GM12878 (cell line): ENCODE measurements at regions not wholly inside any gene's neighbourhood (a gene's known extent, or its start where the extent isn't known, plus 50 kb on each side); places are given as distances from the start of the nearest gene placed in this dataset.

Experiments
- ATAC-seq: fragments of 200-7000 bp; cut with Tn5 transposase; 3 replicates; pipeline ENCODE4 v1.9.1; 2020; ENCODE audit warnings: mild to moderate bottlenecking, moderate library complexity
- BruUV-seq: library from RNA; stranded (reverse); fragments of 400-500 nt; replicated peaks from 2 replicates; lab custom pipeline; 2021; lab: Mats Ljungman, UMichigan
- CTCF ChIA-PET: fragments of 300-600 bp; sonication (Branson Sonifier 250); formaldehyde crosslinking; extraction: SDS; loops from one replicate; lab custom pipeline; 2021; ENCODE audit warnings: inconsistent platforms; lab: Yijun Ruan, JAX
- POLR2A ChIA-PET: fragments of 350-600 bp; formaldehyde crosslinking; extraction: SDS; loops from one replicate; lab custom pipeline; 2021; ENCODE audit warnings: inconsistent platforms; lab: Charles Lee
- RAD21 ChIA-PET: fragments of 300-600 bp; sonication (Branson Sonifier 250); formaldehyde crosslinking; loops from one replicate; lab custom pipeline; 2023; ENCODE audit warnings: antibody characterized with exemption; ENCODE audit not compliant: unreplicated experiment; lab: Charles Lee
- SMC1A ChIA-PET: fragments of 300-600 bp; sonication (Branson Sonifier 250); formaldehyde crosslinking; loops from one replicate; lab custom pipeline; 2023; ENCODE audit not compliant: unreplicated experiment, uncharacterized antibody; lab: Charles Lee
- DNase-seq: peaks from one replicate; pipeline ENCODE4 v3.0.0-alpha.2; 2011; ENCODE audit warnings: low read depth, low spot score
- FAIRE-seq: peaks from 3 replicates; lab custom pipeline; 2011; peaks lifted over from hg19 to GRCh38; lab: Jason Lieb, UNC
- H2AFZ ChIP-seq: 2 replicates; pipeline ENCODE4 v1.6.0; 2011; ENCODE audit warnings: low read depth, low read length, control low read depth; ENCODE audit not compliant: control insufficient read depth
- H3K27ac ChIP-seq: 2 replicates; pipeline ENCODE4 v1.5.1; 2011; ENCODE audit warnings: control low read depth; ENCODE audit not compliant: control insufficient read depth, insufficient read depth
- H3K27me3 ChIP-seq, 2 experiments: replicated peaks in 1 of 2; 2 replicates each; pipeline versions ENCODE4 v1.6.0 to v1.6.1; 2011; ENCODE audit warnings: low read length in 1 of 2; ENCODE audit not compliant: control insufficient read depth in 2 of 2, insufficient read depth in 2 of 2
- H3K36me3 ChIP-seq, 2 experiments: 2 replicates each; pipeline ENCODE4 v1.5.1; 2011; ENCODE audit warnings: low read length in 1 of 2; ENCODE audit not compliant: control insufficient read depth in 2 of 2, insufficient read depth in 2 of 2
- H3K4me1 ChIP-seq: 2 replicates; pipeline ENCODE4 v1.6.1; 2011; ENCODE audit warnings: mild to moderate bottlenecking, low read length, moderate library complexity, mixed read lengths; ENCODE audit not compliant: control insufficient read depth, insufficient read depth
- H3K4me2 ChIP-seq: 2 replicates; pipeline ENCODE4 v1.6.0; 2011; ENCODE audit warnings: control low read depth; ENCODE audit not compliant: control insufficient read depth, insufficient read depth
- H3K4me3 ChIP-seq: fragments of 200-600 bp; sonication (generic); 2 replicates; pipeline ENCODE4 v1.5.1; 2016
- H3K79me2 ChIP-seq: 2 replicates; pipeline ENCODE4 v1.6.0; 2011; ENCODE audit warnings: low read length; ENCODE audit not compliant: control insufficient read depth, insufficient read depth
- H3K9ac ChIP-seq: 2 replicates; pipeline ENCODE4 v1.8.0; 2011; ENCODE audit warnings: low read length, control low read depth, mixed read lengths; ENCODE audit not compliant: control insufficient read depth, insufficient read depth
- H3K9me3 ChIP-seq: replicated peaks from 3 replicates; pipeline ENCODE4 v1.5.1; 2011; ENCODE audit warnings: mild to moderate bottlenecking, low read length; ENCODE audit not compliant: control insufficient read depth, insufficient read depth
- H4K20me1 ChIP-seq: 2 replicates; pipeline ENCODE4 v1.6.0; 2011; ENCODE audit not compliant: control insufficient read depth, insufficient read depth
- CBX5 ChIP-seq: sonication (generic); IDR thresholded peaks from 2 replicates; pipeline ENCODE4 v1.6.1; 2016; ENCODE audit warnings: low read depth, moderate library complexity, mild to moderate bottlenecking, inconsistent platforms
- CHD2 ChIP-seq: IDR thresholded peaks from 2 replicates; pipeline ENCODE4 v1.6.1; 2011; ENCODE audit warnings: low read depth, low read length, improper control_type of control experiment, borderline replicate concordance
- ETV6 ChIP-seq, 2 experiments: fragments of 450-650 bp in 1 of 2; IDR thresholded peaks in 1 of 2; conservative IDR thresholded peaks in 1 of 2; 2 replicates each; pipeline ENCODE4 v1.6.1; 2014; ENCODE audit warnings: antibody characterized with exemption in 1 of 2, borderline replicate concordance in 1 of 2, low read depth in 1 of 2, mild to moderate bottlenecking in 1 of 2, moderate library complexity in 1 of 2
- FOXK2 ChIP-seq: fragments of 450-650 bp; IDR thresholded peaks from 2 replicates; pipeline ENCODE4 v1.6.1; 2017; ENCODE audit warnings: mild to moderate bottlenecking, moderate library complexity
- IRF4 ChIP-seq: IDR thresholded peaks from 2 replicates; pipeline ENCODE4 v1.6.1; 2011; ENCODE audit warnings: low read depth, low read length
- NR2F1 ChIP-seq: fragments of 450-650 bp; conservative IDR thresholded peaks from 2 replicates; pipeline ENCODE4 v1.6.1; 2017; ENCODE audit warnings: mild to moderate bottlenecking
- POU2F2 ChIP-seq: IDR thresholded peaks from 3 replicates; pipeline ENCODE4 v1.6.1; 2011; ENCODE audit warnings: low read depth, mild to moderate bottlenecking, low read length, borderline replicate concordance
- SUZ12 ChIP-seq: fragments of 200-600 bp; sonication (generic); IDR thresholded peaks from one replicate; pipeline ENCODE4 v1.6.1; 2018; ENCODE audit warnings: antibody characterized with exemption, mild to moderate bottlenecking; ENCODE audit not compliant: unreplicated experiment
- TCF12 ChIP-seq: IDR thresholded peaks from 2 replicates; pipeline ENCODE4 v1.6.1; 2011; ENCODE audit warnings: low read depth, mild to moderate bottlenecking, low read length
- ZNF207 ChIP-seq: fragments of 450-650 bp; IDR thresholded peaks from 2 replicates; pipeline ENCODE4 v1.6.1; 2014; ENCODE audit warnings: antibody characterized with exemption, mild to moderate bottlenecking, borderline replicate concordance
- ZNF622 ChIP-seq: fragments of 450-650 bp; IDR thresholded peaks from 2 replicates; pipeline ENCODE4 v1.6.1; 2017; ENCODE audit warnings: mild to moderate bottlenecking, inconsistent platforms
- ZZZ3 ChIP-seq: IDR thresholded peaks from 2 replicates; pipeline ENCODE4 v1.6.1; 2011; ENCODE audit warnings: low read depth; ENCODE audit not compliant: control insufficient read depth, insufficient read length
- WGBS: methylation state at CpG from one replicate; pipeline ENCODE4 v1.1.6; 2016; ENCODE audit warnings: low lambda C conversion rate; ENCODE audit not compliant: insufficient replicate concordance, insufficient coverage; ENCODE audit errors: missing lambda C conversion rate; 5-methylcytosine and 5-hydroxymethylcytosine counted together
- in situ Hi-C: fragments of 300-500 bp; cut with MboI; formaldehyde crosslinking; loops from 9 replicates; pipeline ENCODE4 v1.14.3; 2018; ENCODE audit warnings: mixed read lengths
- intact Hi-C: fragments of 100-400 bp; cut with micrococcal nuclease; formaldehyde crosslinking; loops from one replicate; pipeline ENCODE4 v1.14.2; 2022; ENCODE audit not compliant: unreplicated experiment
- TF ChIP-seq, protein P1 (sequence below): fragments of 450-650 bp; IDR thresholded peaks from 2 replicates; pipeline ENCODE4 v1.6.1; 2016; ENCODE audit warnings: mild to moderate bottlenecking
- TF ChIP-seq, protein P2 (sequence below): fragments of 450-650 bp; conservative IDR thresholded peaks from 2 replicates; pipeline ENCODE4 v1.6.1; 2017; ENCODE audit warnings: mild to moderate bottlenecking, moderate library complexity
- TF ChIP-seq, protein P3 (sequence below): IDR thresholded peaks from 2 replicates; pipeline ENCODE4 v1.6.1; 2012; ENCODE audit warnings: low read depth, low read length, improper control_type of control experiment

DNA sequence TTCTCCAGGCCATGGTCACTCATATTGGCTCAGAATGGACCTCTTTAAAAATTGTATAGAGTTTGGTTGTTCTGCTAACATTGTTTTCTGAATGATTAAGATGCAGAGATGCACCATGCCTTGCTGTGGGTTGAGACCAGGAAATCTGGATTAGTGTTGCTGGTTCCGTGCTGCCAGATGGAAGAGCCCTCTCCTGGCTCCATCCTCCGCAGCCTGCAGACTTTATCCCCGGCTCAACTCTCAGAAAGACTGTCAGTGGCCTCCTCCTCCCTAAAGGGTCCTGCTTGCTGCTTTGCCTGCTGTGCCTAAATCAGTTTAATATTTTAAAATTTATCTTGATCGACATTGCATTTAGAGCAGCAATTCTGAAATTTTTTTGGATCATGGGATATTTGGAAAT lies 196.7 kb downstream of the TENT4A start:
- DNase-seq = no peak
- SMC1A ChIA-PET = no interaction called here
- Histone ChIP-seq H3K9ac (no peak overlapping the region), H3K9me3 (no peaks in the 10 kb centered on the region), H3K79me2 (no peaks in the 10 kb centered on the region), H3K36me3 (no peaks in the 10 kb centered on the region), H3K4me3 (no peak overlapping the region)
- in situ Hi-C loops = no loop called here
- 7% methylated on average over 4 of the region's 4 CpGs for WGBS
- no peak for ATAC-seq
- TF ChIP-seq, protein P1, sequence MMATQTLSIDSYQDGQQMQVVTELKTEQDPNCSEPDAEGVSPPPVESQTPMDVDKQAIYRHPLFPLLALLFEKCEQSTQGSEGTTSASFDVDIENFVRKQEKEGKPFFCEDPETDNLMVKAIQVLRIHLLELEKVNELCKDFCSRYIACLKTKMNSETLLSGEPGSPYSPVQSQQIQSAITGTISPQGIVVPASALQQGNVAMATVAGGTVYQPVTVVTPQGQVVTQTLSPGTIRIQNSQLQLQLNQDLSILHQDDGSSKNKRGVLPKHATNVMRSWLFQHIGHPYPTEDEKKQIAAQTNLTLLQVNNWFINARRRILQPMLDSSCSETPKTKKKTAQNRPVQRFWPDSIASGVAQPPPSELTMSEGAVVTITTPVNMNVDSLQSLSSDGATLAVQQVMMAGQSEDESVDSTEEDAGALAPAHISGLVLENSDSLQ = no peak
- TF ChIP-seq, all 136 proteins: peak for 0
- Histone ChIP-seq H3K27ac (no peak overlapping the region), H3K4me1 (no peaks in the 10 kb centered on the region), H3K4me2 (no peak overlapping the region), H4K20me1 (no peaks in the 10 kb centered on the region), H2AFZ (no peak overlapping the region), H3K27me3 (0 out of 4 replicates have a peak, but pooled peaks cover 0 to 3% of the 10 kb centered on the region in 2 experiments)
- RAD21 ChIA-PET = no interaction called here
- intact Hi-C loops = no loop called here
- BruUV-seq = no TSS peak
- POLR2A ChIA-PET = no interaction called here
- CTCF ChIA-PET = no interaction called here
- no peak for FAIRE-seq

DNA sequence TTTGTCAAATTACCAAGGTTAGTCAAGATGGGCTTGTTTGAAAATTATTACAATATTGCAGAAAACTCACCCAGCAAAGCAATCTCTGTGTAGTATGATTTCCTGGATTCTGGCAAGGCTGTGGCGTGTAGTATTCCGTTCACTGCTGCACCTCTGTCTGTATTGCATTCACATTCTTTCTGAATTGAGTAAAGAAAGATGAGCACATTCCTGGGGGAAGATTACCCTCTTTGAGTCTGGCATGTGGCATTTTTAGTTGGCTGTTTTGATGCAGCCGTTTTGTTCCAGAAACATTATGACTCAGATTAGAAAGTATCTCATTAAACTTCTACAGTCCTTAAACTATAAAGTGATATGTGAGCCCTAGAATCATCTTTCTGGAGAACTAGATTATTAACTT lies 197.7 kb downstream of the TENT4A start:
- Histone ChIP-seq H3K79me2 (no peaks in the 10 kb centered on the region), H3K4me3 (no peak overlapping the region), H3K9ac (no peak overlapping the region), H4K20me1 (no peaks in the 10 kb centered on the region), H3K36me3 (no peaks in the 10 kb centered on the region), H3K27ac (no peak overlapping the region)
- 2% methylated on average over 3 of the region's 3 CpGs for WGBS
- ChIA-PET POLR2A (no interaction called here), CTCF (no interaction called here)
- no peak for ATAC-seq
- no TSS peak for BruUV-seq
- in situ Hi-C loops = no loop called here
- no peak for FAIRE-seq
- TF ChIP-seq ETV6 (conservative IDR thresholded peaks at IDR 0.05 in 1 of 2, IDR thresholded peaks at IDR 0.05 in 1 of 2; ENCODE audit: borderline replicate concordance in 1 of 2, low read depth in 1 of 2) = no peak
- TF ChIP-seq TCF12 = no peak
- TF ChIP-seq, protein P2, sequence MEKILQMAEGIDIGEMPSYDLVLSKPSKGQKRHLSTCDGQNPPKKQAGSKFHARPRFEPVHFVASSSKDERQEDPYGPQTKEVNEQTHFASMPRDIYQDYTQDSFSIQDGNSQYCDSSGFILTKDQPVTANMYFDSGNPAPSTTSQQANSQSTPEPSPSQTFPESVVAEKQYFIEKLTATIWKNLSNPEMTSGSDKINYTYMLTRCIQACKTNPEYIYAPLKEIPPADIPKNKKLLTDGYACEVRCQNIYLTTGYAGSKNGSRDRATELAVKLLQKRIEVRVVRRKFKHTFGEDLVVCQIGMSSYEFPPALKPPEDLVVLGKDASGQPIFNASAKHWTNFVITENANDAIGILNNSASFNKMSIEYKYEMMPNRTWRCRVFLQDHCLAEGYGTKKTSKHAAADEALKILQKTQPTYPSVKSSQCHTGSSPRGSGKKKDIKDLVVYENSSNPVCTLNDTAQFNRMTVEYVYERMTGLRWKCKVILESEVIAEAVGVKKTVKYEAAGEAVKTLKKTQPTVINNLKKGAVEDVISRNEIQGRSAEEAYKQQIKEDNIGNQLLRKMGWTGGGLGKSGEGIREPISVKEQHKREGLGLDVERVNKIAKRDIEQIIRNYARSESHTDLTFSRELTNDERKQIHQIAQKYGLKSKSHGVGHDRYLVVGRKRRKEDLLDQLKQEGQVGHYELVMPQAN = no peak
- no peak for TF ChIP-seq POU2F2
- no peak for TF ChIP-seq CHD2
- no peak for TF ChIP-seq IRF4
- TF ChIP-seq ZNF207 = no peak
- TF ChIP-seq ZZZ3 = no peak
- TF ChIP-seq CBX5 = no peak
- TF ChIP-seq, protein P3, sequence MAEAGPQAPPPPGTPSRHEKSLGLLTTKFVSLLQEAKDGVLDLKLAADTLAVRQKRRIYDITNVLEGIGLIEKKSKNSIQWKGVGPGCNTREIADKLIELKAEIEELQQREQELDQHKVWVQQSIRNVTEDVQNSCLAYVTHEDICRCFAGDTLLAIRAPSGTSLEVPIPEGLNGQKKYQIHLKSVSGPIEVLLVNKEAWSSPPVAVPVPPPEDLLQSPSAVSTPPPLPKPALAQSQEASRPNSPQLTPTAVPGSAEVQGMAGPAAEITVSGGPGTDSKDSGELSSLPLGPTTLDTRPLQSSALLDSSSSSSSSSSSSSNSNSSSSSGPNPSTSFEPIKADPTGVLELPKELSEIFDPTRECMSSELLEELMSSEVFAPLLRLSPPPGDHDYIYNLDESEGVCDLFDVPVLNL = no peak
- no peak for TF ChIP-seq NR2F1
- no peak for TF ChIP-seq SUZ12
- TF ChIP-seq FOXK2 = no peak
- no peak for TF ChIP-seq ZNF622
- TF ChIP-seq, all 136 proteins: peak for 0
- Histone ChIP-seq H3K4me1 (no peaks in the 10 kb centered on the region), H3K4me2 (no peak overlapping the region), H3K9me3 (no peaks in the 10 kb centered on the region), H2AFZ (no peak overlapping the region), H3K27me3 (0 out of 4 replicates have a peak, but pooled peaks cover 0 to 3% of the 10 kb centered on the region in 2 experiments)
- no peak for DNase-seq
- ChIA-PET SMC1A (no interaction called here), RAD21 (no interaction called here)
- intact Hi-C loops = no loop called here
